Suprapubic skin (tissue), 4 donors: ENCODE measurements at regions not wholly inside any gene's neighbourhood (a gene's known extent, or its start where the extent isn't known, plus 50 kb on each side); places are given as distances from the start of the nearest gene placed in this dataset.

Experiments
- EP300 ChIP-seq: sonication (generic); formaldehyde crosslinking; IDR thresholded peaks from one replicate; pipeline ENCODE4 v1.6.1; 2017; ENCODE audit warnings: antibody characterized with exemption
- POLR2A ChIP-seq, 2 donors: fragments of 450-650 bp; IDR thresholded peaks; one replicate each; pipeline ENCODE4 v1.6.1; 2017; ENCODE audit warnings: antibody characterized with exemption in 2 of 2, mild to moderate bottlenecking in 2 of 2, moderate library complexity in 2 of 2
- POLR2AphosphoS5 ChIP-seq, 3 donors: sonication (generic); formaldehyde crosslinking; IDR thresholded peaks; one replicate each; pipeline ENCODE4 v1.6.1; 2017; ENCODE audit warnings: antibody characterized with exemption in 3 of 3
- TF ChIP-seq, protein P1 (sequence below), 2 donors: fragments of 200-600 bp in 1 of 2; fragments of 450-650 bp in 1 of 2; sonication (generic) in 1 of 2; IDR thresholded peaks; one replicate each; pipeline ENCODE4 v1.5.1; 2016 to 2019; ENCODE audit warnings: antibody characterized with exemption in 2 of 2, mild to moderate bottlenecking in 1 of 2, moderate library complexity in 1 of 2

DNA sequence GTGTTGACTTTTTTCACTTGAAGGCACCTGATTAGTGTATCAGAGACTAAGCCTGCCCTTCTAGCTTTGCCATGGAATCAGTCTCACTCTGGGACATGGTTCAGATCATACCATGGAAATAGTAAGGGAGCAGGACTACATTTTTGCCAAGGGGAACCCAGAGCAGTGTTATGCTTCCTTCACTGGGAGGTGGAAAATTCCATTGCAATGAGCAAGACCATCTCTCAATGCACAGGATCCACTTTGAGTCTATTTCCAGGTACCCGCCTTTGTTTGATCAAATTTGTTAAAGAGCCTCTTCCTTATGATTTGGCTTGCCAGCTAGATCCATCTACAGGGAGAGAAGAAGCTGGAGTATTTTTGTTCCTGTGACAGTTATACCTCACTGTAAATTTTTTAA, 395.8 kb downstream of the MTX2 start:
- TF ChIP-seq, protein P1, sequence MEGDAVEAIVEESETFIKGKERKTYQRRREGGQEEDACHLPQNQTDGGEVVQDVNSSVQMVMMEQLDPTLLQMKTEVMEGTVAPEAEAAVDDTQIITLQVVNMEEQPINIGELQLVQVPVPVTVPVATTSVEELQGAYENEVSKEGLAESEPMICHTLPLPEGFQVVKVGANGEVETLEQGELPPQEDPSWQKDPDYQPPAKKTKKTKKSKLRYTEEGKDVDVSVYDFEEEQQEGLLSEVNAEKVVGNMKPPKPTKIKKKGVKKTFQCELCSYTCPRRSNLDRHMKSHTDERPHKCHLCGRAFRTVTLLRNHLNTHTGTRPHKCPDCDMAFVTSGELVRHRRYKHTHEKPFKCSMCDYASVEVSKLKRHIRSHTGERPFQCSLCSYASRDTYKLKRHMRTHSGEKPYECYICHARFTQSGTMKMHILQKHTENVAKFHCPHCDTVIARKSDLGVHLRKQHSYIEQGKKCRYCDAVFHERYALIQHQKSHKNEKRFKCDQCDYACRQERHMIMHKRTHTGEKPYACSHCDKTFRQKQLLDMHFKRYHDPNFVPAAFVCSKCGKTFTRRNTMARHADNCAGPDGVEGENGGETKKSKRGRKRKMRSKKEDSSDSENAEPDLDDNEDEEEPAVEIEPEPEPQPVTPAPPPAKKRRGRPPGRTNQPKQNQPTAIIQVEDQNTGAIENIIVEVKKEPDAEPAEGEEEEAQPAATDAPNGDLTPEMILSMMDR (IDR thresholded peaks at IDR 0.05) = no peak
- TF ChIP-seq POLR2A (IDR thresholded peaks at IDR 0.05) (no peak), EP300 (no peak), POLR2AphosphoS5 (IDR thresholded peaks at IDR 0.05) (no peak)
